ENCODE measurements at regions not wholly inside any gene's neighbourhood (a gene's known extent, or its start where the extent isn't known, plus 50 kb on each side); places are given as distances from the start of the nearest gene placed in this dataset.

DNA sequence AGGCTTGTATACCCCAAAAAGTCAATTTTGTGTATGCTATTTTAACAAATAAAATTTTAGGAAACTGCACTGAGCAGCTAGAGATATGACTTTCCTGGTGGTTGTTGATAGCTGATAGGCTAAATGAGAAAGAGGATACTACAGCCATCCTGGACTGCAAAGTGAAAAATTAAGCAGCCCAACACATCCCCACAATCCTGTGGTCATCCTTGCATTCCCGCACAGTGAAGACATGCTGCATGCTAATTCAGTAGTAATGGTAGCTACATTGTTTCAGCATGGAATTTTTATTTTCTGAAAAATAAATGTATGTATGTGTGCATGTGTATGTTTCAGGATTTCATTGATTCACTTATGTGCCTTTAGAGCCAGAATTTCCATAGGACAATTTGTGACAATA is 124.2 kb upstream of the CCDC68 start:
- TF ChIP-seq POLR2AphosphoS5 (IDR thresholded peaks at IDR 0.05; ENCODE audit: borderline replicate concordance, low read depth, low read length), result no peak
- no peak for TF ChIP-seq EZH2 (IDR thresholded peaks at IDR 0.05)
